ENCODE measurements at regions not wholly inside any gene's neighbourhood (a gene's known extent, or its start where the extent isn't known, plus 50 kb on each side); places are given as distances from the start of the nearest gene placed in this dataset.

GRCh38 chr20:48236000-48236970 lies 451.0 kb upstream of the SULF2 start:
- no peak for TF ChIP-seq EZH2phosphoT487 (IDR thresholded peaks at IDR 0.05; ENCODE audit: borderline replicate concordance)
- TF ChIP-seq CTCF (conservative IDR thresholded peaks at IDR 0.05; ENCODE audit: low read length) = no peak
- no peak overlapping the region for H2AFZ ChIP-seq (ENCODE audit: low read length)
- no peaks in the 10 kb centered on the region; the same call in 1 of the 2 replicates for H3K9me3 ChIP-seq (ENCODE audit: insufficient read depth, low read depth, low read length)

GRCh38 chr20:48234951-48235350 lies 449.7 kb upstream of the SULF2 start:
- Histone ChIP-seq H3K9me3 (ENCODE audit: insufficient read depth, low read depth, low read length) (peaks cover 5% of the 10 kb centered on the region; the same call in 1 of the 2 replicates), H3K27me3 (ENCODE audit: insufficient read depth, low read length, poor library complexity, severe bottlenecking) (no peaks in the 10 kb centered on the region), H4K20me1 (ENCODE audit: insufficient read depth, low read length, poor library complexity, severe bottlenecking) (no peaks in the 10 kb centered on the region), H3K9ac (ENCODE audit: low read depth, low read length, poor library complexity, severe bottlenecking) (no peak overlapping the region), H3K4me2 (ENCODE audit: low read depth, low read length, poor library complexity, severe bottlenecking) (no peak overlapping the region), H3K79me2 (ENCODE audit: insufficient read depth, low read length) (no peaks in the 10 kb centered on the region), H3K9me2 (replicated peaks; ENCODE audit: low read depth, low read length) (no peaks in the 10 kb centered on the region), H3K4me1 (ENCODE audit: insufficient read depth, low read length, poor library complexity, severe bottlenecking) (no peaks in the 10 kb centered on the region), H2AFZ (ENCODE audit: low read length) (no peak overlapping the region), H3K4me3 (ENCODE audit: low read length, poor library complexity, severe bottlenecking) (no peak overlapping the region), H3F3A (ENCODE audit: low read depth) (no peaks in the 10 kb centered on the region), H3K36me3 (ENCODE audit: insufficient read depth, low read length) (no peaks in the 10 kb centered on the region)
- TF ChIP-seq EZH2phosphoT487 (IDR thresholded peaks at IDR 0.05; ENCODE audit: borderline replicate concordance) = no peak
- TF ChIP-seq CTCF (conservative IDR thresholded peaks at IDR 0.05; ENCODE audit: low read length) = no peak

More at GRCh38 chr20:48236000-48236970, 451.0 kb upstream of the SULF2 start:
- no peak overlapping the region for H3K4me2 ChIP-seq (ENCODE audit: low read depth, low read length, poor library complexity, severe bottlenecking)
- no peaks in the 10 kb centered on the region for H3F3A ChIP-seq (ENCODE audit: low read depth)
- H3K79me2 ChIP-seq (ENCODE audit: insufficient read depth, low read length) = no peaks in the 10 kb centered on the region
- no peaks in the 10 kb centered on the region for H3K27me3 ChIP-seq (ENCODE audit: insufficient read depth, low read length, poor library complexity, severe bottlenecking)
- no peaks in the 10 kb centered on the region for H3K9me2 ChIP-seq (replicated peaks; ENCODE audit: low read depth, low read length)
- H3K36me3 ChIP-seq (ENCODE audit: insufficient read depth, low read length) = no peaks in the 10 kb centered on the region
- no peaks in the 10 kb centered on the region for H3K4me1 ChIP-seq (ENCODE audit: insufficient read depth, low read length, poor library complexity, severe bottlenecking)
- H4K20me1 ChIP-seq (ENCODE audit: insufficient read depth, low read length, poor library complexity, severe bottlenecking) = no peaks in the 10 kb centered on the region
- no peak overlapping the region for H3K4me3 ChIP-seq (ENCODE audit: low read length, poor library complexity, severe bottlenecking)
- no peak overlapping the region for H3K9ac ChIP-seq (ENCODE audit: low read depth, low read length, poor library complexity, severe bottlenecking)

GRCh38 chr20:48231253-48231930 lies 446.1 kb upstream of the SULF2 start:
- Histone ChIP-seq H3K27me3 (ENCODE audit: insufficient read depth, low read length, poor library complexity, severe bottlenecking) (no peaks in the 10 kb centered on the region), H3F3A (ENCODE audit: low read depth) (no peaks in the 10 kb centered on the region), H4K20me1 (ENCODE audit: insufficient read depth, low read length, poor library complexity, severe bottlenecking) (no peaks in the 10 kb centered on the region), H3K9me2 (replicated peaks; ENCODE audit: low read depth, low read length) (no peaks in the 10 kb centered on the region), H3K9ac (ENCODE audit: low read depth, low read length, poor library complexity, severe bottlenecking) (no peak overlapping the region), H3K4me3 (ENCODE audit: low read length, poor library complexity, severe bottlenecking) (no peak overlapping the region), H3K4me1 (ENCODE audit: insufficient read depth, low read length, poor library complexity, severe bottlenecking) (no peaks in the 10 kb centered on the region), H3K9me3 (ENCODE audit: insufficient read depth, low read depth, low read length) (peaks cover 5% of the 10 kb centered on the region; the same call in 1 of the 2 replicates), H3K36me3 (ENCODE audit: insufficient read depth, low read length) (no peaks in the 10 kb centered on the region), H2AFZ (ENCODE audit: low read length) (no peak overlapping the region), H3K4me2 (ENCODE audit: low read depth, low read length, poor library complexity, severe bottlenecking) (no peak overlapping the region), H3K79me2 (ENCODE audit: insufficient read depth, low read length) (no peaks in the 10 kb centered on the region)
- TF ChIP-seq CTCF (conservative IDR thresholded peaks at IDR 0.05; ENCODE audit: low read length) (no peak), EZH2phosphoT487 (IDR thresholded peaks at IDR 0.05; ENCODE audit: borderline replicate concordance) (no peak)
